NCI-H1436 (cell line): ENCODE measurements at regions not wholly inside any gene's neighbourhood (a gene's known extent, or its start where the extent isn't known, plus 50 kb on each side); places are given as distances from the start of the nearest gene placed in this dataset.

Source experiments
- DNase-seq: peaks from one replicate; lab custom pipeline; 2025; lab: John Stamatoyannopoulos, UW

- DNase-seq = no peak
These were observed 349.4 kb upstream of the SEMA6D start for GRCh38 chr15:47367726-47368390.

GRCh38 chr15:47371939-47372338 is 345.4 kb upstream of the SEMA6D start:
- DNase-seq = no peak

GRCh38 chr15:47374222-47374621 is 343.1 kb upstream of the SEMA6D start:
- DNase-seq = no peak

- DNase-seq = no peak
These were observed 341.1 kb upstream of the SEMA6D start for GRCh38 chr15:47376190-47376589.

GRCh38 chr15:47377465-47377864 is 339.8 kb upstream of the SEMA6D start:
- no peak for DNase-seq

GRCh38 chr15:47378527-47378926 is 338.8 kb upstream of the SEMA6D start:
- no peak for DNase-seq

GRCh38 chr15:47383102-47383501 is 334.2 kb upstream of the SEMA6D start:
- no peak for DNase-seq

GRCh38 chr15:47383801-47384200 is 333.5 kb upstream of the SEMA6D start:
- no peak for DNase-seq

GRCh38 chr15:47384341-47384740 is 333.0 kb upstream of the SEMA6D start:
- DNase-seq = no peak

GRCh38 chr15:47384776-47385175 is 332.5 kb upstream of the SEMA6D start:
- DNase-seq = no peak

GRCh38 chr15:47386459-47386858 is 330.8 kb upstream of the SEMA6D start:
- DNase-seq = no peak

GRCh38 chr15:47388299-47388698 is 329.0 kb upstream of the SEMA6D start:
- DNase-seq = no peak

GRCh38 chr15:47390208-47390765 is 327.0 kb upstream of the SEMA6D start:
- DNase-seq = no peak

- DNase-seq = no peak
These were observed 323.0 kb upstream of the SEMA6D start for GRCh38 chr15:47394286-47394809.

GRCh38 chr15:47395076-47395475 is 322.2 kb upstream of the SEMA6D start:
- DNase-seq = no peak

- DNase-seq = no peak
These were observed 319.6 kb upstream of the SEMA6D start for GRCh38 chr15:47397655-47398054.

GRCh38 chr15:47398132-47398531 is 319.2 kb upstream of the SEMA6D start:
- DNase-seq = no peak

- DNase-seq = no peak
These were observed 318.7 kb upstream of the SEMA6D start for GRCh38 chr15:47398594-47398993.

GRCh38 chr15:47399100-47399499 is 318.2 kb upstream of the SEMA6D start:
- DNase-seq = no peak

GRCh38 chr15:47400603-47401002 is 316.7 kb upstream of the SEMA6D start:
- DNase-seq = no peak

GRCh38 chr15:47401427-47401826 is 315.9 kb upstream of the SEMA6D start:
- DNase-seq = no peak

- DNase-seq = no peak
These were observed 314.5 kb upstream of the SEMA6D start for GRCh38 chr15:47402829-47403228.

GRCh38 chr15:47404877-47405276 is 312.4 kb upstream of the SEMA6D start:
- DNase-seq = no peak
